DND-41 (cell line): ENCODE measurements at regions not wholly inside any gene's neighbourhood (a gene's known extent, or its start where the extent isn't known, plus 50 kb on each side); places are given as distances from the start of the nearest gene placed in this dataset.
A peak's percentile ranks its signal among the peaks of the same experiment; 100 is the strongest.
"Not testable (repeated sequence)": the region's sequence is repeated elsewhere in the genome, so short reads cannot be mapped to it uniquely, and the experiment has no call there.

Experiments
- ATAC-seq: fragments of 200-7000 bp; cut with Tn5 transposase; 3 replicates; pipeline ENCODE4 v1.9.1; 2021; ENCODE audit warnings: low read depth; ENCODE audit not compliant: insufficient read depth
- DNase-seq: peaks from one replicate; pipeline ENCODE4 v3.0.0-alpha.2; 2020
- H2AFZ ChIP-seq: 2 replicates; pipeline ENCODE4 v1.6.0; 2012; ENCODE audit warnings: low read depth, low read length
- H3K27ac ChIP-seq: 2 replicates; pipeline ENCODE4 v1.5.1; 2012; ENCODE audit warnings: low read length, inconsistent platforms
- H3K27me3 ChIP-seq: fragments of 200-600 bp; sonication (generic); 2 replicates; pipeline ENCODE4 v1.6.0; 2012; ENCODE audit warnings: low read length, mild to moderate bottlenecking, inconsistent platforms; ENCODE audit not compliant: insufficient read depth, poor library complexity
- H3K36me3 ChIP-seq: 2 replicates; pipeline ENCODE4 v1.5.1; 2012; ENCODE audit warnings: low read length, inconsistent platforms; ENCODE audit not compliant: insufficient read depth
- H3K4me1 ChIP-seq: 2 replicates; pipeline ENCODE4 v1.5.1; 2012; ENCODE audit warnings: mild to moderate bottlenecking, low read length; ENCODE audit not compliant: insufficient read depth
- H3K4me2 ChIP-seq: 2 replicates; pipeline ENCODE4 v1.6.0; 2012; ENCODE audit warnings: mild to moderate bottlenecking, moderate library complexity, low read length, inconsistent platforms; ENCODE audit not compliant: insufficient read depth
- H3K4me3 ChIP-seq, 2 experiments: fragments of 200-600 bp in 1 of 2; shearing (Covaris generic) in 1 of 2; 2 replicates each; pipeline ENCODE4 v1.5.1; 2012 to 2016; ENCODE audit warnings: inconsistent platforms in 2 of 2, low read length in 2 of 2, mild to moderate bottlenecking in 2 of 2, low read depth in 1 of 2, moderate library complexity in 1 of 2
- H3K79me2 ChIP-seq: 2 replicates; pipeline ENCODE4 v1.6.0; 2012; ENCODE audit warnings: low read length, inconsistent platforms; ENCODE audit not compliant: insufficient read depth
- H3K9ac ChIP-seq: 2 replicates; pipeline ENCODE4 v1.6.0; 2012; ENCODE audit warnings: low read depth, mild to moderate bottlenecking, inconsistent platforms, low read length, moderate library complexity
- H3K9me3 ChIP-seq: 2 replicates; pipeline ENCODE4 v1.5.1; 2012; ENCODE audit warnings: low read length, moderate library complexity, mild to moderate bottlenecking, inconsistent platforms; ENCODE audit not compliant: insufficient read depth, severe bottlenecking
- H4K20me1 ChIP-seq: 2 replicates; pipeline ENCODE4 v1.6.0; 2012; ENCODE audit warnings: low read length; ENCODE audit not compliant: insufficient read depth

- H3K27me3 ChIP-seq, H2AFZ ChIP-seq, H3K79me2 ChIP-seq, H3K27ac ChIP-seq, H3K9me3 ChIP-seq, H3K4me3 ChIP-seq, H3K4me2 ChIP-seq, H3K36me3 ChIP-seq, H3K4me1 ChIP-seq, H3K9ac ChIP-seq, DNase-seq, H4K20me1 ChIP-seq: not testable (repeated sequence)
- ATAC-seq = peak; percentile 84
Measured at GRCh38 chr21:7129884-7130710, 3391.3 kb upstream of the TPTE start.
